OCI-LY3 (cell line): ENCODE measurements at regions not wholly inside any gene's neighbourhood (a gene's known extent, or its start where the extent isn't known, plus 50 kb on each side); places are given as distances from the start of the nearest gene placed in this dataset.
A peak's percentile ranks its signal among the peaks of the same experiment; 100 is the strongest.

Experiments
- H2AFZ ChIP-seq: fragments of 200-600, 300-600 bp; shearing (Covaris generic); 2 replicates; pipeline ENCODE4 v1.6.0; 2014; ENCODE audit warnings: antibody characterized with exemption, low read depth, low read length
- H3K27ac ChIP-seq: fragments of 200-600, 300-600 bp; sonication (generic); 2 replicates; pipeline ENCODE4 v1.5.1; 2014; ENCODE audit warnings: mild to moderate bottlenecking, low read length, moderate library complexity, mixed read lengths
- H3K27me3 ChIP-seq: fragments of 200-600, 300-600 bp; sonication (generic); 2 replicates; pipeline ENCODE4 v1.6.1; 2014; ENCODE audit warnings: low read depth, low read length, mixed read lengths
- H3K36me3 ChIP-seq: fragments of 200-600, 300-600 bp; sonication (generic); replicated peaks from 2 replicates; pipeline ENCODE3; 2014; ENCODE audit warnings: low read depth, low read length, mixed read lengths
- H3K4me1 ChIP-seq: fragments of 300-600, 200-600 bp; sonication (generic); 2 replicates; pipeline ENCODE4 v1.6.1; 2014; ENCODE audit warnings: low read length, mixed read lengths
- H3K4me2 ChIP-seq: fragments of 200-600, 300-600 bp; sonication (generic); 2 replicates; pipeline ENCODE4 v1.6.1; 2014; ENCODE audit warnings: low read length, mixed read lengths
- H3K4me3 ChIP-seq: fragments of 300-600, 200-600 bp; sonication (generic); 2 replicates; pipeline ENCODE4 v1.5.1; 2014; ENCODE audit warnings: antibody characterized with exemption, mild to moderate bottlenecking, low read length, moderate library complexity
- H3K79me2 ChIP-seq: fragments of 300-600, 200-600 bp; shearing (Covaris generic); 2 replicates; pipeline ENCODE4 v1.6.1; 2014; ENCODE audit warnings: mild to moderate bottlenecking, low read length, mixed read lengths
- H3K9ac ChIP-seq: fragments of 300-600, 200-600 bp; shearing (Covaris generic); 2 replicates; pipeline ENCODE4 v1.6.0; 2014; ENCODE audit warnings: mild to moderate bottlenecking, low read length, moderate library complexity
- H3K9me3 ChIP-seq: fragments of 200-600, 300-600 bp; shearing (Covaris generic); 2 replicates; pipeline ENCODE4 v1.6.1; 2014; ENCODE audit warnings: low read length, mixed read lengths; ENCODE audit not compliant: insufficient read depth
- H4K20me1 ChIP-seq: fragments of 200-600, 300-600 bp; sonication (generic); 2 replicates; pipeline ENCODE4 v1.6.1; 2016; ENCODE audit warnings: low read length, mixed read lengths; ENCODE audit not compliant: insufficient read depth
- EZH2phosphoT487 ChIP-seq: fragments of 200-600 bp; shearing (Covaris generic); IDR thresholded peaks from 2 replicates; pipeline ENCODE4 v1.6.1; 2018; ENCODE audit warnings: antibody characterized with exemption, mixed run types, low read depth
- TF ChIP-seq, protein P1 (sequence below): fragments of 200-600, 300-600 bp; sonication (generic); IDR thresholded peaks from 2 replicates; pipeline ENCODE4 v1.5.1; 2014; ENCODE audit warnings: antibody characterized with exemption, low read length, low read depth

DNA sequence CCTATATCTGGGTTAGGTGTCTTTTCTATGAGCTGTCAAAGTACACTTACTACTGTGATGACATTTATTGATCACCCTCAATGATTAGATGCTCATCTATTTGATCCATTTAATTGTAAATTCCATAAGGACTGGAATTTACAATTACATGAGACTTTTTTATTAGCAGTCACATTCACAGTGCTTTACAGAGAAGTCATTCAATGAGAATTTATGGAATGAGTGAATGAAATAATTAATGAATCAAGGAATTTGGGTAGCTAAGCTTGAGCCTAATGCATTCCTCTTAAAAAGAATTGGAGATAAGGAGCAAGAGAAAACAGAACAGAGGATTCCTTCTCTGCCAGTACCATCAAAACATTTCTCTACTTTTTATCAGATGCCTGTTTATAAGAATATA lies 1437.5 kb upstream of the CDH8 start:
- no peak overlapping the region for H3K4me3 ChIP-seq
- no peak overlapping the region for H3K9ac ChIP-seq
- H3K79me2 ChIP-seq = no peaks in the 10 kb centered on the region
- no peaks in the 10 kb centered on the region for H4K20me1 ChIP-seq
- no peaks in the 10 kb centered on the region for H3K4me1 ChIP-seq
- H3K4me2 ChIP-seq = no peak overlapping the region
- no peaks in the 10 kb centered on the region for H3K9me3 ChIP-seq
- H3K27me3 ChIP-seq = no peaks in the 10 kb centered on the region
- no peak overlapping the region for H3K27ac ChIP-seq
- H3K36me3 ChIP-seq = no peaks in the 10 kb centered on the region
- no peak overlapping the region for H2AFZ ChIP-seq
- TF ChIP-seq EZH2phosphoT487 = no peak
- TF ChIP-seq, protein P1, sequence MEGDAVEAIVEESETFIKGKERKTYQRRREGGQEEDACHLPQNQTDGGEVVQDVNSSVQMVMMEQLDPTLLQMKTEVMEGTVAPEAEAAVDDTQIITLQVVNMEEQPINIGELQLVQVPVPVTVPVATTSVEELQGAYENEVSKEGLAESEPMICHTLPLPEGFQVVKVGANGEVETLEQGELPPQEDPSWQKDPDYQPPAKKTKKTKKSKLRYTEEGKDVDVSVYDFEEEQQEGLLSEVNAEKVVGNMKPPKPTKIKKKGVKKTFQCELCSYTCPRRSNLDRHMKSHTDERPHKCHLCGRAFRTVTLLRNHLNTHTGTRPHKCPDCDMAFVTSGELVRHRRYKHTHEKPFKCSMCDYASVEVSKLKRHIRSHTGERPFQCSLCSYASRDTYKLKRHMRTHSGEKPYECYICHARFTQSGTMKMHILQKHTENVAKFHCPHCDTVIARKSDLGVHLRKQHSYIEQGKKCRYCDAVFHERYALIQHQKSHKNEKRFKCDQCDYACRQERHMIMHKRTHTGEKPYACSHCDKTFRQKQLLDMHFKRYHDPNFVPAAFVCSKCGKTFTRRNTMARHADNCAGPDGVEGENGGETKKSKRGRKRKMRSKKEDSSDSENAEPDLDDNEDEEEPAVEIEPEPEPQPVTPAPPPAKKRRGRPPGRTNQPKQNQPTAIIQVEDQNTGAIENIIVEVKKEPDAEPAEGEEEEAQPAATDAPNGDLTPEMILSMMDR = no peak

DNA sequence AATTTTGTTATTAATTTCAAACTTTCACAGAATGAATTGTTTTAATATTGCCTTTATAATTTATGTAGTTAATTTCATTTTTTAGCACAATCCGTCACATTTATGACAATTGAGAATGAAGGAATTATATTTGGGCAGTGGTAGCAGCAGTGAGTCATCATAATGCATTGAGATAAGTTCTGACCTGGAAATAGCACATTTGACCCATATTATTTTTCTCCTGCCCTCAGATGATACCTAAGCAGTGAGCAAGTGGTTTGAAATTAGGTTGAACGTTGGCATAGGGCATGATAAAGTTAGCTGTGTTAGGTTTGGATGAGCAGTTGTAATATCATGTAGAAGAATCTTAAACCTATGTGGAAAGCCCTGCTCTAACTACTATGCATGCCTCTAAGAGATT lies 1431.3 kb upstream of the CDH8 start:
- TF ChIP-seq, protein P1 = no peak
- no peak for TF ChIP-seq EZH2phosphoT487
- Histone ChIP-seq H3K36me3 (no peaks in the 10 kb centered on the region), H4K20me1 (no peaks in the 10 kb centered on the region), H3K9me3 (no peaks in the 10 kb centered on the region), H3K4me1 (no peaks in the 10 kb centered on the region), H3K9ac (no peak overlapping the region), H3K27me3 (no peaks in the 10 kb centered on the region), H3K27ac (no peak overlapping the region), H2AFZ (no peak overlapping the region), H3K79me2 (no peaks in the 10 kb centered on the region), H3K4me3 (no peak overlapping the region), H3K4me2 (no peak overlapping the region)

DNA sequence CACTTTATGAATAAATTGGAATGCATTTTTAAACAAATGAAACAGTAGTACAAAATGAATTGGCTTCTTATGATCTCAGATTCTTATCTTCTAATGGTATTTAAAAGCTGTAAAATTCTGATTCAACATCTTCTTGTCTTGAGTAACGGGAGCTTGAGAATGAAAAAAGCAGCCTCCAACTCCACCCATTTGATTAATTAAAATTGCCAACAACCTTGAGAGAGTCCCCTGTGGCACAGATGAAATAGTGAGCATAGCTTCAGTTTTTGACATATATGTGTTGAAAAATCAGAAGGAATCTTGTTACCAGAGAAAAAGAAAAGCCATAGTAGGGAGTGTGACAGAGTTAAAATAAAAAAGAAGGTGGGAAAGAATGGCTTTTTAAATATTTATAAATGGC lies 1426.1 kb upstream of the CDH8 start:
- Histone ChIP-seq H3K4me3 (no peak overlapping the region), H3K79me2 (no peaks in the 10 kb centered on the region), H3K4me2 (no peak overlapping the region), H2AFZ (no peak overlapping the region), H3K27me3 (no peaks in the 10 kb centered on the region), H3K9me3 (no peaks in the 10 kb centered on the region), H3K27ac (no peak overlapping the region), H3K4me1 (no peaks in the 10 kb centered on the region), H3K36me3 (no peaks in the 10 kb centered on the region), H4K20me1 (no peaks in the 10 kb centered on the region), H3K9ac (no peak overlapping the region)
- TF ChIP-seq EZH2phosphoT487 = no peak
- TF ChIP-seq, protein P1 = no peak

- Histone ChIP-seq H3K27me3 (no peaks in the 10 kb centered on the region), H3K36me3 (no peaks in the 10 kb centered on the region), H4K20me1 (no peaks in the 10 kb centered on the region), H3K79me2 (no peaks in the 10 kb centered on the region), H3K9me3 (no peaks in the 10 kb centered on the region), H3K9ac (no peak overlapping the region), H2AFZ (no peak overlapping the region), H3K4me3 (no peak overlapping the region), H3K4me2 (no peak overlapping the region), H3K27ac (no peak overlapping the region), H3K4me1 (no peaks in the 10 kb centered on the region)
- TF ChIP-seq, protein P1 = peak; percentile 40
- TF ChIP-seq EZH2phosphoT487 = no peak
Measured at GRCh38 chr16:63461248-63461841, 1425.1 kb upstream of the CDH8 start.
